ENCODE measurements at regions not wholly inside any gene's neighbourhood (a gene's known extent, or its start where the extent isn't known, plus 50 kb on each side); places are given as distances from the start of the nearest gene placed in this dataset.

GRCh38 chr17:34825102-34825501 is 136.2 kb downstream of the CCT6B start:
- DNase-seq = no peak

GRCh38 chr17:34823023-34823422 is 138.2 kb downstream of the CCT6B start:
- DNase-seq = no peak

GRCh38 chr17:34822007-34822739 is 139.1 kb downstream of the CCT6B start:
- peak; percentile 12 for DNase-seq

GRCh38 chr17:34820922-34821321 is 140.3 kb downstream of the CCT6B start:
- DNase-seq = no peak

- DNase-seq = no peak
Measured at GRCh38 chr17:34820248-34820801, 140.9 kb downstream of the CCT6B start.

GRCh38 chr17:34817252-34818035 is 143.8 kb downstream of the CCT6B start:
- no peak for DNase-seq

- peak; percentile 93 for DNase-seq
Measured at GRCh38 chr17:34816848-34817247, 144.4 kb downstream of the CCT6B start.

- DNase-seq = no peak
Measured at GRCh38 chr17:34813290-34813689, 148.0 kb downstream of the CCT6B start.

- no peak for DNase-seq
Measured at GRCh38 chr17:34811561-34811960, 149.7 kb downstream of the CCT6B start.

- peak; percentile 27 for DNase-seq
Measured at GRCh38 chr17:34800661-34801060, 160.6 kb downstream of the CCT6B start.

GRCh38 chr17:34799751-34800150 is 161.5 kb downstream of the CCT6B start:
- no peak for DNase-seq

- no peak for DNase-seq
Measured at GRCh38 chr17:34798581-34798980, 162.7 kb downstream of the CCT6B start.

- DNase-seq = no peak
Measured at GRCh38 chr17:34797720-34798119, 163.5 kb downstream of the CCT6B start.

GRCh38 chr17:34793231-34793908 is 167.9 kb downstream of the CCT6B start:
- peak; percentile 63 for DNase-seq

- no peak for DNase-seq
Measured at GRCh38 chr17:34788696-34789095, 172.6 kb downstream of the CCT6B start.

- DNase-seq = no peak
Measured at GRCh38 chr17:34784526-34784925, 176.7 kb downstream of the CCT6B start.

GRCh38 chr17:34782271-34782670 is 179.0 kb downstream of the CCT6B start:
- no peak for DNase-seq

GRCh38 chr17:34781571-34782108 is 179.6 kb downstream of the CCT6B start:
- no peak for DNase-seq

GRCh38 chr17:34781071-34781470 is 180.2 kb downstream of the CCT6B start:
- DNase-seq = no peak

GRCh38 chr17:34780438-34780837 is 180.8 kb downstream of the CCT6B start:
- DNase-seq = no peak

GRCh38 chr17:34776456-34777443 is 184.5 kb downstream of the CCT6B start:
- no peak for DNase-seq

GRCh38 chr17:34773036-34773435 is 188.2 kb downstream of the CCT6B start:
- no peak for DNase-seq

All from DMS79 treated with DMSO at 0.1 percent for 48 hours (cell line).